ENCODE measurements at regions not wholly inside any gene's neighbourhood (a gene's known extent, or its start where the extent isn't known, plus 50 kb on each side); places are given as distances from the start of the nearest gene placed in this dataset.

GRCh38 chr18:45166836-45167551 lies 448.3 kb upstream of the SLC14A2 start:
- H3K4me3 ChIP-seq (ENCODE audit: insufficient read depth, low read depth, low read length, poor library complexity, severe bottlenecking) = no peak overlapping the region
- no peaks in the 10 kb centered on the region for H3K36me3 ChIP-seq (ENCODE audit: control insufficient read depth, insufficient read depth, low read length)
- DNase-seq = no peak
- H3K4me1 ChIP-seq (ENCODE audit: control insufficient read depth, insufficient read depth, low read length, poor library complexity, severe bottlenecking) = no peaks in the 10 kb centered on the region
- no peak overlapping the region for H3K27ac ChIP-seq (ENCODE audit: insufficient read depth, low read length, poor library complexity, severe bottlenecking)
- H3K27me3 ChIP-seq (replicated peaks; ENCODE audit: control insufficient read depth, insufficient read depth, low read length, poor library complexity, severe bottlenecking) = no peaks in the 10 kb centered on the region
- no peaks in the 10 kb centered on the region for H3K9me3 ChIP-seq (ENCODE audit: control insufficient read depth, low read length)

- no peak overlapping the region for H3K27ac ChIP-seq (ENCODE audit: insufficient read depth, low read length, poor library complexity, severe bottlenecking)
- no peaks in the 10 kb centered on the region for H3K4me1 ChIP-seq (ENCODE audit: control insufficient read depth, insufficient read depth, low read length, poor library complexity, severe bottlenecking)
- no peaks in the 10 kb centered on the region for H3K9me3 ChIP-seq (ENCODE audit: control insufficient read depth, low read length)
- H3K4me3 ChIP-seq (ENCODE audit: insufficient read depth, low read depth, low read length, poor library complexity, severe bottlenecking) = no peak overlapping the region
- no peaks in the 10 kb centered on the region for H3K36me3 ChIP-seq (ENCODE audit: control insufficient read depth, insufficient read depth, low read length)
- H3K27me3 ChIP-seq (replicated peaks; ENCODE audit: control insufficient read depth, insufficient read depth, low read length, poor library complexity, severe bottlenecking) = no peaks in the 10 kb centered on the region
- DNase-seq = no peak
Measured at GRCh38 chr18:45167631-45168280, 447.5 kb upstream of the SLC14A2 start.

DNA sequence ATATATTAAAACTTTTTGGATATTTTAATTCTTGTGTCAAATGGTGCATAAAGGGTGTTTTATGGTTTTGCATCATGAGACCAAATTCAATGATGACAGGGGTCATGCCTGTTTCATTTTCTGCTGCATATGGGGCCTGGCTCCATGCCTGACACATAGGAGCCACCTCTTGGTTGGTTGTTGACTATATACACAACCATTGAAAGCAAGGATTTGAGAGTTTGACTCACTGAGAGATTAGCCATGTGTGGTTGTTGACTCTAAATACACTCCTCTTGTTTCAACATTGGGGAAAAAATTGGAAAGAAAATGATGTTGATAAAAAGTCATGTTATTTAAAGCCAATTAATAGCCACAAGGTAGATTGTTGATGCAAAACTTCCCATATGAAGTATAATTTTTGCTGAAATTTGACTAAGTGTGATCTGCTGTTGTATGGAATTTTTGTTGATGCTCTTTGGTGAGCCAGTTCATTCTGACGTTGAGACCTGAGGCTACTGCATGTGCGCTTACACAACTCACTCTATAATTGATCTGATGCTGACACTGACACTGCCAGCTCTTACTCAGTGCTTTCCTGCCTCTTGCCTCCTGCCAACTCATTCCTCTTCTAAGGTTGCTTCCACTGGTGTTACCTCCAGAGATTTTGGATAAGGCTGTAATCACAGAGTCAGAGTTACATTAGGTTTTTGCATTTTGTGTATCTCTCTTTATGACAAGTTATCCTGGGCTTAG lies 446.2 kb upstream of the SLC14A2 start:
- H3K4me3 ChIP-seq (ENCODE audit: insufficient read depth, low read depth, low read length, poor library complexity, severe bottlenecking) = no peak overlapping the region
- no peak for DNase-seq

GRCh38 chr18:45169610-45170009 lies 445.7 kb upstream of the SLC14A2 start:
- Histone ChIP-seq H3K4me3 (ENCODE audit: insufficient read depth, low read depth, low read length, poor library complexity, severe bottlenecking) (no peak overlapping the region), H3K9me3 (ENCODE audit: control insufficient read depth, low read length) (no peaks in the 10 kb centered on the region), H3K36me3 (ENCODE audit: control insufficient read depth, insufficient read depth, low read length) (no peaks in the 10 kb centered on the region), H3K4me1 (ENCODE audit: control insufficient read depth, insufficient read depth, low read length, poor library complexity, severe bottlenecking) (no peaks in the 10 kb centered on the region), H3K27me3 (replicated peaks; ENCODE audit: control insufficient read depth, insufficient read depth, low read length, poor library complexity, severe bottlenecking) (no peaks in the 10 kb centered on the region), H3K27ac (ENCODE audit: insufficient read depth, low read length, poor library complexity, severe bottlenecking) (no peak overlapping the region)
- no peak for DNase-seq

More for the DNA sequence above, 446.2 kb upstream of the SLC14A2 start:
- no peak overlapping the region for H3K27ac ChIP-seq (ENCODE audit: insufficient read depth, low read length, poor library complexity, severe bottlenecking)
- no peaks in the 10 kb centered on the region for H3K4me1 ChIP-seq (ENCODE audit: control insufficient read depth, insufficient read depth, low read length, poor library complexity, severe bottlenecking)
- no peaks in the 10 kb centered on the region for H3K36me3 ChIP-seq (ENCODE audit: control insufficient read depth, insufficient read depth, low read length)
- H3K9me3 ChIP-seq (ENCODE audit: control insufficient read depth, low read length) = no peaks in the 10 kb centered on the region
- no peaks in the 10 kb centered on the region for H3K27me3 ChIP-seq (replicated peaks; ENCODE audit: control insufficient read depth, insufficient read depth, low read length, poor library complexity, severe bottlenecking)

- DNase-seq = no peak
- Histone ChIP-seq H3K4me3 (ENCODE audit: insufficient read depth, low read depth, low read length, poor library complexity, severe bottlenecking) (no peak overlapping the region), H3K27ac (ENCODE audit: insufficient read depth, low read length, poor library complexity, severe bottlenecking) (no peak overlapping the region)
Measured at GRCh38 chr18:45171679-45172191, 443.5 kb upstream of the SLC14A2 start.

GRCh38 chr18:45173327-45173726 lies 441.9 kb upstream of the SLC14A2 start:
- Histone ChIP-seq H3K27me3 (replicated peaks; ENCODE audit: control insufficient read depth, insufficient read depth, low read length, poor library complexity, severe bottlenecking) (no peaks in the 10 kb centered on the region), H3K4me1 (ENCODE audit: control insufficient read depth, insufficient read depth, low read length, poor library complexity, severe bottlenecking) (no peaks in the 10 kb centered on the region), H3K9me3 (ENCODE audit: control insufficient read depth, low read length) (no peaks in the 10 kb centered on the region), H3K4me3 (ENCODE audit: insufficient read depth, low read depth, low read length, poor library complexity, severe bottlenecking) (no peak overlapping the region), H3K27ac (ENCODE audit: insufficient read depth, low read length, poor library complexity, severe bottlenecking) (no peak overlapping the region), H3K36me3 (ENCODE audit: control insufficient read depth, insufficient read depth, low read length) (no peaks in the 10 kb centered on the region)
- no peak for DNase-seq

More at GRCh38 chr18:45171679-45172191, 443.5 kb upstream of the SLC14A2 start:
- H3K36me3 ChIP-seq (ENCODE audit: control insufficient read depth, insufficient read depth, low read length) = no peaks in the 10 kb centered on the region
- H3K9me3 ChIP-seq (ENCODE audit: control insufficient read depth, low read length) = no peaks in the 10 kb centered on the region
- no peaks in the 10 kb centered on the region for H3K27me3 ChIP-seq (replicated peaks; ENCODE audit: control insufficient read depth, insufficient read depth, low read length, poor library complexity, severe bottlenecking)
- no peaks in the 10 kb centered on the region for H3K4me1 ChIP-seq (ENCODE audit: control insufficient read depth, insufficient read depth, low read length, poor library complexity, severe bottlenecking)

- no peaks in the 10 kb centered on the region for H3K4me1 ChIP-seq (ENCODE audit: control insufficient read depth, insufficient read depth, low read length, poor library complexity, severe bottlenecking)
- H3K27me3 ChIP-seq (replicated peaks; ENCODE audit: control insufficient read depth, insufficient read depth, low read length, poor library complexity, severe bottlenecking) = no peaks in the 10 kb centered on the region
- no peaks in the 10 kb centered on the region for H3K36me3 ChIP-seq (ENCODE audit: control insufficient read depth, insufficient read depth, low read length)
- H3K4me3 ChIP-seq (ENCODE audit: insufficient read depth, low read depth, low read length, poor library complexity, severe bottlenecking) = no peak overlapping the region
- DNase-seq = no peak
- H3K9me3 ChIP-seq (ENCODE audit: control insufficient read depth, low read length) = no peaks in the 10 kb centered on the region
- no peak overlapping the region for H3K27ac ChIP-seq (ENCODE audit: insufficient read depth, low read length, poor library complexity, severe bottlenecking)
Measured at GRCh38 chr18:45173799-45174519, 441.3 kb upstream of the SLC14A2 start.

- Histone ChIP-seq H3K9me3 (ENCODE audit: control insufficient read depth, low read length) (no peaks in the 10 kb centered on the region), H3K36me3 (ENCODE audit: control insufficient read depth, insufficient read depth, low read length) (no peaks in the 10 kb centered on the region), H3K4me3 (ENCODE audit: insufficient read depth, low read depth, low read length, poor library complexity, severe bottlenecking) (no peak overlapping the region), H3K27me3 (replicated peaks; ENCODE audit: control insufficient read depth, insufficient read depth, low read length, poor library complexity, severe bottlenecking) (no peaks in the 10 kb centered on the region), H3K27ac (ENCODE audit: insufficient read depth, low read length, poor library complexity, severe bottlenecking) (no peak overlapping the region), H3K4me1 (ENCODE audit: control insufficient read depth, insufficient read depth, low read length, poor library complexity, severe bottlenecking) (no peaks in the 10 kb centered on the region)
- DNase-seq = no peak
Measured at GRCh38 chr18:45174629-45175136, 440.6 kb upstream of the SLC14A2 start.

DNA sequence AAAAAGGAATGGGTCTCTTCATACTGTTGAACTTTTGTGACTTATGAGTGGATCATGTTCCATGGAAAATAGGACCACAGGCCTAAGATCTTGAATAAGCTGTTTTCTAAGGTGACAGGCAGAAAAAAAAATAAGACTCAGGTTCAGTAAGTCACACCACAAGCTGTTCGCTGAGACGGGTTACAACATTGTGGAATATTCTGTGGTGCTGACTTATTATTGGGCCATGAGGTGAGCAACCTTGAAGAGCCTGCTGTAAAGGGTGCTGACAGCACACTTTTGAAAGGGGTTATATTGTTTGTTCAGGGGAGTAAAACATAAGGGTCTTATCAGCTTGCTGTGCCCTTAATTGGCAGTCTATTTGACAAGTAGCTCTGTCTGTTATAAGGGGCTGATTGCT lies 439.8 kb upstream of the SLC14A2 start:
- H3K4me3 ChIP-seq (ENCODE audit: insufficient read depth, low read depth, low read length, poor library complexity, severe bottlenecking) = no peak overlapping the region
- H3K27me3 ChIP-seq (replicated peaks; ENCODE audit: control insufficient read depth, insufficient read depth, low read length, poor library complexity, severe bottlenecking) = no peaks in the 10 kb centered on the region
- H3K36me3 ChIP-seq (ENCODE audit: control insufficient read depth, insufficient read depth, low read length) = no peaks in the 10 kb centered on the region
- H3K27ac ChIP-seq (ENCODE audit: insufficient read depth, low read length, poor library complexity, severe bottlenecking) = no peak overlapping the region
- DNase-seq = no peak
- H3K9me3 ChIP-seq (ENCODE audit: control insufficient read depth, low read length) = no peaks in the 10 kb centered on the region
- H3K4me1 ChIP-seq (ENCODE audit: control insufficient read depth, insufficient read depth, low read length, poor library complexity, severe bottlenecking) = no peaks in the 10 kb centered on the region

Measured in effector memory CD4-positive, alpha-beta T cell (primary cell).